HG03039 (cell line): ENCODE measurements at regions not wholly inside any gene's neighbourhood (a gene's known extent, or its start where the extent isn't known, plus 50 kb on each side); places are given as distances from the start of the nearest gene placed in this dataset.

Source experiments
- ATAC-seq: cut with Tn5 transposase; IDR thresholded peaks from one replicate; pipeline ENCODE4 v1.9.1; 2021; ENCODE audit warnings: mild to moderate bottlenecking, moderate library complexity; ENCODE audit not compliant: unreplicated experiment

GRCh38 chr21:16342932-16343331 lies 613.1 kb downstream of the USP25 start:
- no peak for ATAC-seq

DNA sequence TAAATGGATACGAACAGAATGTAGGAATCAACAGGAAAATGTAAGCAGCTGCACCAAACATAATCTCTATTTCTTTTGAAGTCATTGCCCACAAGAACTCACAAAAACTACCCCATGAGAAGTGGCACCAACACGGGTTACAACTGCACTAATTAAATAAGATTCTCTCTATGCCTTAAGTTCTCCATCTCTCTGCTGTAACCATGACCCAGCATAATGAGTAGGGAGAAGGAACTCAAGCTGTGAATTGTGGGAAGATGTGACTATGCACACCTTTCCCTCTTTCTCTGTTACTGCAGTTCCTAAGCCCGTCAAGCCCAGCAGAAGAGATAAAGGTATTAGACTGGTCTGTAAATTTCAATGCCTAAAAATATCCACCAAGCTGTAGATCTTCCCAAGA lies 614.0 kb downstream of the USP25 start:
- no peak for ATAC-seq

GRCh38 chr21:16345757-16346156 lies 616.0 kb downstream of the USP25 start:
- no peak for ATAC-seq

- no peak for ATAC-seq
Observed at GRCh38 chr21:16347223-16347622, 617.4 kb downstream of the USP25 start.

DNA sequence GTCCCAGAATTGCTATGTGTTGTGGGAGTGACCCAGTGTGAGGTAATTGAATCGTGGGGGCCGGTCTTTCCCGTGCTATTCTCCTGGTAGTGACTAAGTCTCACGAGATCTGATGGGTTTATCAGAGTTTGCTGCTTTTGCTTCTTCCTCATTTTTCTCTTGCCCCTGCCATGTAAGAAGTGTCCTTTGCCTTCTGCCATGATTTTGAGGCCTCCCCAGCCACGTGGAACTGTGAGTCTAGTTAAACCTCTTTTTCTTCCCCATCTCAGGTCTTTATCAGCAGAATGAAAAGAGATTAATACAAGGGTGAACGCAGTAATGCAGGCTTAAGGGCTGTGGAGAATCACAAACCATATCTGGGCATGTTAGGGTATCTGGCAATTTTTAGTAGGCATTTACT lies 624.0 kb downstream of the USP25 start:
- ATAC-seq = no peak

DNA sequence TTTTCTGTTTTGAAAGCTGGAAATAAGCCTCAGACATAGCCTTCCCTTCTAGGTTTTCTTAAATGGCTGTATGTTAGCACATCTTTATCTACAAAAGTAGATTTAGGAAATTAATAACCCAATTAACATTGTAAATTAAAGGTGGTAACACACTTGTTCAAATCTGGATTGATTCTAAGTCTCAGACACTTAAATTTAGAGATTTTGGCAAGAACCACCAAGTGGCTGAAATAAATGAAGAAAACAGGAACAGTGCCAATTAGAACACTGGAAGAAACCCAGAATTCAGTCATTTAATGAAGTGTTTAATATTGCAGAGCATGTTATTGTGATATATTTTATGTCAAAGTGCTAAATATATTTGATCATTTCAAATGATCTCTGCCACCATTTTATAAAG lies 628.2 kb downstream of the USP25 start:
- no peak for ATAC-seq

GRCh38 chr21:16358784-16359183 lies 629.0 kb downstream of the USP25 start:
- no peak for ATAC-seq

- no peak for ATAC-seq
Observed at GRCh38 chr21:16363100-16363499, 633.3 kb downstream of the USP25 start.

DNA sequence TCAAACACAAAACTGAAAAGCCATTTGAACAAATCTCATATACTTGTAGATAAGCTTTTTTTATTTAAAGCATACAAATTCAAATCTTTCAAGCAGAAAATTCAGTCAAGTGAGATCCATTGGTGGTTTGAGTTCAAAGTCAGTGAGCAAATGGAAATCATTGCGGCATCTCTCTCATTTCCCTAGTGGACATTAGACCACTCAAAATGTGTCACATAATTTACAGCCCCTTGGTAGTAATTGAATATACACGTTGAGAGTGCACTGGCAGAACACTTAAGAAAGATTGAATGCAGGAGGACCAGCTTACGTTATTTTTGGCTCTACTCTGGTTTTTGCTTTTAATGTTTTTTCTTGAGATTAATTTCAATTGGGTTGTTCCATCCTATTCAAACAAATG lies 633.7 kb downstream of the USP25 start:
- no peak for ATAC-seq

DNA sequence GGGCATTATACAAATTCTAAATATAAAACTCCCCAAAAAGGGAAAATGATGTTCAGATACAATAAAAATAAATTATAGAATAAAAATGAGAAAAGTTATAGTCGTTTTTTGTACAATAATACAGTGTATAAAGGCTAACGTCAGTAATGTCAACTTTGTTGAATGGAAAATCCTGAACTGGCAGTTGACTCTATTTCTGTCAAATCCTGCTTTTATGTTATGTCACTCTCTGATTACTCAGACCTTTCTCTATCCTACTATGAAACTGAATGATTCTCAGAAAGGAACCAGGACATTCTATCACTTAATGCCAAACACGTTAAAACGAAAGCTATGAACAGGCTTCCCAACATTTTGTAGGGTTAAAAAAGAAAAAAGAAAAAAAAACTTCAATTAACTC lies 636.4 kb downstream of the USP25 start:
- no peak for ATAC-seq

DNA sequence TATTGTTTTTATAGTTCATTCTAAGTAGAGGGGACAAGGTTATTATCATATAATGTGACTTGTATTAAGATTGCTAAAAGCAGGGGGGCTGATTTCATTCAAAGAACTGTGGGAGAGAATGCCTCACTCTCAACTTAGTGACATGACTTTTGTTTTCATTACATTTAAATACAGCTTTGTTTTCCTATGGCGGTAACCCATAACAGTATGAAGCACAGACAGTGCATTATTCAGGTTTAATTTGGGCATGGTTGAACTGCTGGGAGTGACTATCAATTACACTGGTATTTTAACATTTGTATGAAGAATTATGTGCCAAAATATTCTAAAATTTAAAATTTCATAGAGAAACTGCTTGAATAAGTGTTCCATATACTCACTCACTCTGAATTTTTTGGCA lies 637.3 kb downstream of the USP25 start:
- ATAC-seq = no peak

DNA sequence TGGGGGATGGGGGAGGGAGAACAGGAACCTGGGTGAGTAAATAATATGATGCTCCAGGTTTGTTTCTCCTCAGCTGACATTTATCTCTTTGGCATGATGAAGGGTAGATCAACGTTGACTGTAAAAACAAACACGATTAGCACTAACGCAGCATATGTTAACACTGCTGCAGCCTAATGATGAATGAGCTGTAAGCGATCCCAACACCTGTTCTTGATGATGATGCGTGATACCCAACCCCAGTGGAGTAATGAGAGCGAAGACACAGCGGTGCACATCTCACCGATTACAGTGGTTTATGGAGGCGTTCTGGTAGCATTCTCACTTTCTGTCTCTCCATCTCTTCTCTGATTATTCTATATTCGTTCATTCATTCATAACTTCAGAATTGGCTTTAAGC lies 640.4 kb downstream of the USP25 start:
- ATAC-seq = no peak

GRCh38 chr21:16372586-16372985 lies 642.8 kb downstream of the USP25 start:
- ATAC-seq = no peak

DNA sequence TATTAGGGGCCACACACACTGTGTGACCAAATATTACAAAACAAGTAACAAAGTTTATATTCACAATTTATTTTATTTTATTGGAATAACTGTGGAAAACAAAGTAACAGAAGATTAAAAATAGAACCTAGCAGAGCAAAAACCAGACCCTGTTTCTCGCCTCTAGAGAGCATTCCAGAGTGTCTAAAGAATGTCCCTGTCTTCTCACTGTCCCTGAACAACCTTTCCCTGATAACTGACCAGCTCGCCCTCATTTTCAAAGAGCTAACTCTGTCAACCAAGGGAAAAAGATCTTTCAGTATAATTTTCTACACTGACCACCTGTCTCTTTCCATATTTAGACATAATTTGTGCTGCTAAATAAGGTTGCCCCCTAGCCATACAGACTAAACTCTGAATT lies 646.9 kb downstream of the USP25 start:
- ATAC-seq = no peak

DNA sequence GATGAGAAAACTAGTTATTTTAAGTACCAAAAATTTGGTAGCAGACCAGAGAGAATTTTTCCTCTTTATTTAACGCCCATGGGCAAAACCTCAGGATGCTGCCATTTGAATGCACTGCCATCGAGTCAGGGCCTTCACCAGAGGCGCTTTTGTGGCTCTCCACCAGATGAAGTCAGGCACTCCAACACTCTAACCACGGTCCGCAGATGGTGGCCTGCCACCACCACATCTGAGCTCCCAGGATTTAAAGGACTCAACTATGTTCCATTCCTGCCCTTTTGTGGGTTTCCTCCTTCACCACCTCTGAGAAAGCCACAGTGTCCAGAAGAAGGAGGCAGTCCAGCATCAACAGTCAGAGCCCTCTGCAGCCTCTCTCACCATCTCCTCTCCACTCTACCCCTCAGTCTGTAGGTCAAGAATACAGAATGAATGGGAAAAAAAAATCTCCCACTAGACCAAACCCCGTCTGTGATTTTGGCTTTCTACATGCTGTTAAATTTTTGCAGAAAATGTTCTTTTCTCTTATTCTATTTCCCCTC lies 647.4 kb downstream of the USP25 start:
- ATAC-seq = no peak

DNA sequence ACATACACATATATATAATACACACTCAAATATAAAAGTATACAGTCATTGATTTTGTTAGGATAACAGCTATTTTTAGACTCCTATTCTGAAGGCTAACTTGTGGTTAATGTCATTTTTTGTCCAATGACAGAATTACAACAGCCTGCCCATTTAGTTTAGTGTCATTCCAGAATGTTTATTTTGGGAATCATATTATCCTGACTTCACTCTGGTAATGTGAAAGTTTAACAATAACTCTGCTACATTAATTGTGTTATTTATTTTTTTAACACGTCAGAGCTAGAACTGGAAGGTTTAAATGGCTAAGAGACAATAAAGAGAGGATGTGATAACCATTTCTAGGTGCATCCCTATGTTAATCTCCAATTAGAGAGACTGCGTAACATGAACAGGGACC lies 648.1 kb downstream of the USP25 start:
- ATAC-seq = no peak

DNA sequence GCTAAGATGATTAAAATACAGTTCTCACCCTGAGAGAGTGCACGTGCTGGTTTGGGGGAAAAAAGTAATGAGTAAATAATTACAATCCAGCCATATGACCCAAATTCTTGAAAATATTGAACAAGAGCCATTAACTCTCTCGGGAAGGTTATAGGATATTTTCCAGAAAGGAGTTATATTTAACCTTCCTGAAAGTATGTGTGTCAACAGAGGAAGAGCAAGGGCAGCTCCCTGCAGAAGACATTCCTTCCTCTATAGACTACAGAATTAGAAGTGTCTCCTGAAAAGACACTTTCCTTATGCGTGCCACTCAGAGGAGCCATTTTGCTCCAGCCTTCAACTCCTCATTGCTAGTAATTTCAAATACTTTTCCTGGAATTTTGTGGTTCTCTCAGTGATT lies 648.7 kb downstream of the USP25 start:
- ATAC-seq = no peak

GRCh38 chr21:16388291-16388690 lies 658.5 kb downstream of the USP25 start:
- ATAC-seq = no peak

DNA sequence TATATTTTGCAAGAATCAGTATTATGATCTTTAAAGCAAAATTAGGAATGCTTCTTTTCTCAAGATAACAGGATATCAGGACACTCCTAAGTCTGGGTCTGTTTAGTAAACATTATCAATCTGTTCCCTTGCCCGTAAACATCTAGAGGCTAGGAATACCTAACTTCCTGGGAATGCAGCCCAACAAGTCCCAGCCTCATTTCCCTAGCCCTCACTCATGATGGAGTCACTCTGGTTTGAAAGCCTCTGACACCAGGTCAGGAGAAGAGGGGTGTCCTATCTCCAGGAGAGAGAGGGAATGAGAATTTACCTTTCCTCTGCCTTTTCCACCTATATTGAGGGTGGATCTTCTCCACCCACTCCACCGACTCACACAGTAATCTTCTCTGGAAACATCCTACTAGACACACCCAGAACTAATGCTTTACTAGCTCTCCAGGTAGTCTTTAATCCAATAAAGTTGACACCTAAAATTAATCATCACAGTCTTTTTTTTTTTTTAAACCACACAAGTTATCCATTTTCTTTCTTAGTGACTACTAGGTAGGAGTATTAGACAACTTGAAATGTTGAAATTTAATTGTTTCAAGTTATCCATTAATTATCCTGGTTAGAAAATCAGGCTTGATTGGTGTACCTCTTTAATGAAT lies 659.3 kb downstream of the USP25 start:
- no peak for ATAC-seq

DNA sequence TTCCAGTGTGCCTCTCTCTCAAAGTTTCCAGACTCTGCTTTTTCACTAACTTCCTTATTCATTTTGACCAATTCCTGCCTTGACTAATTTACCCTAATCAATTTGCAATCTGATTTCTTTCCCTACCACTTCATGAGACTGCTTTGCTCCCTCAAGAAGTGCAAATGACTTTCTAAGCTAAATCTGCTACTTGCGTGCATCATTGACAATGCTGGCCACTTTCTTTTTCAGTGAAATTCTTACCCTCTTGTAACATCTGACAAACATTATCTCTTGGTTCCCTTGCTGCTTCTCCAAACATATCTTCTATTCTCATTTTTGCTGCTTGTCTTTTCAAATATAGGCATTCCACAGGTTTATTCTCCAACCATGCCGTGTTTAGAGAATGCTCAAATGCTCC lies 659.9 kb downstream of the USP25 start:
- no peak for ATAC-seq

DNA sequence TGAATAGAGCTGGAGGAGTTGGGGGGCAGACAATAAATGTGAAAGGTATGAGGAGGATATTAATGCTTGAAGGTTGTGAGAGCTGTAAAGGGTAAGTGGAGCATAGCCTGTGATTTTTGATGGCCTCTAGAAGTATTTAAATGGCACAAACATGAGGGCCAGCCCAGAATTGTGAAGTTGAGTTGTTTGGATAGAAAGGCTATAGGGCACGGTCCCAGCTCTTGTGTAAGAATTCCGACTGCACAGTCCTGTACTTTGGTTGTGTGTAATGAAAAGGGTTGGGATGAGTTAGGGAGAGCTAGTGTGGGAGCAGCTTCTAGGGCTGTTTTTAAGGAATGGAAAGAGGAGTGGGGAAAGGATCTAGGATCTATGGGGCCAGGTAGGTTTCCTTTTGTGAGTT lies 665.5 kb downstream of the USP25 start:
- ATAC-seq = no peak

DNA sequence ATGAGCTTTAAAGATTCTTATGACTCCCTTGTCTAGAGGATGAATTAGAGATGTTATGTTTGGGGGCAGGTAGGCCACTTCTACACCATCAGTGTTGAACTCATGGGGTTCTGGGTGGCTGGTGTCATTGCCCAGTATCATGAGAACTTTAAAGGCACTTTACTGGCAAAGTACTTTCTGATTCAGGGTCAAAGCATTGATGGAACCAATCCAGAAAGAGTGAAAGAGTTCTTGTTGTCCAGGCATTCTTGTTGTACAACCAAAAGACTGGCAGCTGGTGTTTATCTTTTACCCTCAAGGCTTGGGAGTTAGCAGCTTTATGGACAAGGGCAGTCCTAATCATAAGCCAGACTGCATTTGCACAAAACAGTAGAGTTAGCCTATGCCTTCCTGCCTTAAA lies 673.0 kb downstream of the USP25 start:
- ATAC-seq = no peak

GRCh38 chr21:16404776-16405175 lies 675.0 kb downstream of the USP25 start:
- no peak for ATAC-seq
